ENCODE measurements at regions not wholly inside any gene's neighbourhood (a gene's known extent, or its start where the extent isn't known, plus 50 kb on each side); places are given as distances from the start of the nearest gene placed in this dataset.
A peak's percentile ranks its signal among the peaks of the same experiment; 100 is the strongest.

DNA sequence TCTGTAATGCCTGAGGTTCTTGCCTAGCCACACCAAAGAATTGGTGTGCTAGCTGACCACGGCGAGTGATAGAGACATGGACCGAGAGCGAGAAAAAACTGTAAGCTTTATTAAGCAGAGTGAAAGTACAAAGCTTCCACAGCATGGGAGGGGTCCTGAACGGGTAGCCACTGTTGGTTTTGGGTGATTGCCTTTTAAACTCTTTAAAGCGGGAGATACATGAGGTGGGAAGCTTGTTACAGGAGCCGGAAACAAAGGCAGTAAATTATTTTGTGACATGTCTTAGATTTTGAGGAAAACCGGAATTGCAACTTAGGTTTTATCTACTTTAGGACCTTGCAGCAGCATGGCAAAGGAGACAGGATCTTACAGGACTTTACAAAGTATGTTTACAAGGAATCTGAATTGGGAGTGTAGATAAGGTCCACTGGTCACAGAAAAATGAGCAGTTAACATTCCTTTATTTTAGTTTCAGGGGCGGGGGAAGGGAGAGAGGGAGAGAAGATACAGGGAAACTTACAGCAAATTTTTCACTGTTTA, 252.7 kb upstream of the MBL2 start:
- H3K4me3 ChIP-seq (ENCODE audit: low read depth, low read length) = peak overlapping the region; percentile 32; the same call in 1 of the 2 replicates
- TF ChIP-seq, protein P1, sequence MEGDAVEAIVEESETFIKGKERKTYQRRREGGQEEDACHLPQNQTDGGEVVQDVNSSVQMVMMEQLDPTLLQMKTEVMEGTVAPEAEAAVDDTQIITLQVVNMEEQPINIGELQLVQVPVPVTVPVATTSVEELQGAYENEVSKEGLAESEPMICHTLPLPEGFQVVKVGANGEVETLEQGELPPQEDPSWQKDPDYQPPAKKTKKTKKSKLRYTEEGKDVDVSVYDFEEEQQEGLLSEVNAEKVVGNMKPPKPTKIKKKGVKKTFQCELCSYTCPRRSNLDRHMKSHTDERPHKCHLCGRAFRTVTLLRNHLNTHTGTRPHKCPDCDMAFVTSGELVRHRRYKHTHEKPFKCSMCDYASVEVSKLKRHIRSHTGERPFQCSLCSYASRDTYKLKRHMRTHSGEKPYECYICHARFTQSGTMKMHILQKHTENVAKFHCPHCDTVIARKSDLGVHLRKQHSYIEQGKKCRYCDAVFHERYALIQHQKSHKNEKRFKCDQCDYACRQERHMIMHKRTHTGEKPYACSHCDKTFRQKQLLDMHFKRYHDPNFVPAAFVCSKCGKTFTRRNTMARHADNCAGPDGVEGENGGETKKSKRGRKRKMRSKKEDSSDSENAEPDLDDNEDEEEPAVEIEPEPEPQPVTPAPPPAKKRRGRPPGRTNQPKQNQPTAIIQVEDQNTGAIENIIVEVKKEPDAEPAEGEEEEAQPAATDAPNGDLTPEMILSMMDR (IDR thresholded peaks at IDR 0.05; ENCODE audit: low read depth, low read length) = no peak

GRCh38 chr10:53023411-53023810, 250.8 kb upstream of the MBL2 start:
- H3K4me3 ChIP-seq (ENCODE audit: low read depth, low read length) = no peak overlapping the region
- TF ChIP-seq, protein P1 (IDR thresholded peaks at IDR 0.05; ENCODE audit: low read depth, low read length) = no peak

DNA sequence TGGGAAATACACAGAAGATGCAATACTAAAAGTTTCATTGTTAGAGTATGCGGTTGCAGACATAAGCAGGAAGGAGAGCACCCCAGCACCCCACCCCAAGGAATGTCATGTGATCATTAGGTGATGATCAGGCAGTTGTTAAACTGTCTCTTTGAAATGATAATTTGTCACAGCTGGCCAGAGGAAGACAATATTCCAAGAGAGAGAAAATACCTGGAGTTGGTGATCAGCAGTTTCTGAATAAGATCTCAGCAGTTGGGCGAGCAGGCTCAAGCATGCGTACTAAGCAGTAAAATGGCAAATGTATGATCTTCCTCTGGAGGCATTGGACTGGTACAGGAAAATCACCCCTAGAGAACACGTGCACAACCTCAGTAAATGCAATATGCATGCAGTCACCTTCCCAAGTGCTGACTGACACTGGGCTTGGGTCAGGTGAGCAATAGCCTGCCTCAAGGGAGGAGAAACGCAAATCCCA, 250.1 kb upstream of the MBL2 start:
- no peak overlapping the region for H3K4me3 ChIP-seq (ENCODE audit: low read depth, low read length)
- TF ChIP-seq, protein P1 (IDR thresholded peaks at IDR 0.05; ENCODE audit: low read depth, low read length) = no peak

DNA sequence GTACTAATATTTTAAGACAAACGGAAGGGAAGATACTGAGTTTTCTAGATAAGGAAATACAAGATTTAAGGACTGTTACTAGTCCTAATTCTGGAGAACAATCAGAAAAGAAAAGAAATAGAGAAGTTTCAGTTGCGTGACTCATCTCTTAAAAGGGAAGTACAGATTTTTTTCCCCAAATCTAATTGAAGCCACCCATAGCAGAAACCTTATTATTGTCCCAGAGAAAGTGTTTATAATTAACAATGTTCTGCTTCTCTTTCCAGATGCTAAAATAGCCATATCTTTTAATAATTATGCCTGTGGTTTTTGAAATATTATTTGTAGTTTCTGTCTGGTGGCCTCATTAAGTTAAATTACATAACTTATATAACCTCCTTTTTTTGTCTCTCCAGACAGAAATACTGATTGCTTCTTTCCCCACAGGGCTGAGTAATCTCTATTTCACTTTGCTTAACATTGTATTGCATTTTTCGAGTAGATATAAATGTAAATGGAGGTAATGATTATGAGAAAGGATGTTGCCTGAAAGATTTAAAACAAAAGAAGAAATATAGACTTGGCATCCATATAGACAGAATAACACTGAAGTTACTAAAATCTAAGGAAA, 240.7 kb upstream of the MBL2 start:
- TF ChIP-seq, protein P1 (IDR thresholded peaks at IDR 0.05; ENCODE audit: low read depth, low read length) = no peak
- H3K4me3 ChIP-seq (ENCODE audit: low read depth, low read length) = no peak overlapping the region

- TF ChIP-seq, protein P1 (IDR thresholded peaks at IDR 0.05; ENCODE audit: low read depth, low read length) = no peak
Observed at GRCh38 chr10:53009961-53010907, 237.7 kb upstream of the MBL2 start.

DNA sequence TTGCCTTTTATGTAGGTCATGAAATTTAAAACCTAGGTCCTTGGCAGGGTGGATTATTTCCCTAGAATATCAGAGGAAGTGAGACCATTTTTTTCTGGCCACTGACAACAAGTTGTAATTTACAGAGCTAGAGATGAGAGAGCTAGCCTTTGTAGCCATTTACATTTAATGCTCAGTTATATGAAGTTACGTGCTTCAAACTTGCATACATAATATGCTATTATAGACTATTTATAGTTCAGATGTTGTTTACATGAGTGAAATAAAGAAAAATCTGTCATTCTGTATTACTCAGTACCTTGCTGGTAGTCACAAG, 234.9 kb upstream of the MBL2 start:
- TF ChIP-seq, protein P1 (IDR thresholded peaks at IDR 0.05; ENCODE audit: low read depth, low read length) = no peak
- H3K4me3 ChIP-seq (ENCODE audit: low read depth, low read length) = no peak overlapping the region

More at GRCh38 chr10:53009961-53010907, 237.7 kb upstream of the MBL2 start:
- H3K4me3 ChIP-seq (ENCODE audit: low read depth, low read length) = no peak overlapping the region
